ENCODE measurements at regions not wholly inside any gene's neighbourhood (a gene's known extent, or its start where the extent isn't known, plus 50 kb on each side); places are given as distances from the start of the nearest gene placed in this dataset.
"Not testable (repeated sequence)": the region's sequence is repeated elsewhere in the genome, so short reads cannot be mapped to it uniquely, and the experiment has no call there.

GRCh38 chr1:172931340-172931739, 119.4 kb downstream of the TNFSF18 start:
- no peak for DNase-seq

DNA sequence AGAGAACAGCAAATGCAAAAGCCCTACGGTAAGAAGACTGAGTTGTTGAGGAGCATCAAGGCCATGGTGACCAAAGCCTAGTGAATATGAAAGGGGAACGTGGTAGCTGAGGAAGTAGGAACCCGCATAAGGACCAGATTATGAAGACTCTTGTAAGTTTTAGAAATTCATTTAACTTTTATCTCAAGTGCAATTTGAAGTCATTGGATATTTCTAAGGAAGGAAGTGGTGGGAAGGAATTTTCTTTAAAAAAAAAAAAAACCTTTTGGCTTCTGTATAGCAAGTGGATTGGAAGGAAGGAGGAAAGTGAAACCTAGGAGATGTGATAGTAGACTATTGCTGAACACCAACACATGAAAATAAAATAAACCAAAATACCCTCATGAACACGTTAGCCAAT, 119.0 kb downstream of the TNFSF18 start:
- DNase-seq: no peak

GRCh38 chr1:172932981-172933380, 117.8 kb downstream of the TNFSF18 start:
- DNase-seq: no peak

DNA sequence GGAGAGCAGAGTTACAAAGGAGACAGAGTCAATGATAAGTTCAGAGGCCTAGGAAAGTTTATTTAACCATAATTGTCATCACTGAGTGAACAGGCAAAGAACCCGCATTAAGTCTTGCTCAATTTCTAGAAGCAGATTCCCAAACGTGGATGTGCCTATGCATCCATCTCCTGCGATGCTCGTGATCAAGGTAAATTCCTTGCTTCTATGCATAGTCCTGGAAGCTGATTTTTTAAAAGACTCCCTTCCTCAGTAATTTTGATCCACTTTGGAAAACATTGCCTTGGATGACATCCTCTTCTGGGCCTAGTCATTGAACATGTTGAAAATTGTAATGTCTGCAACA, 116.4 kb downstream of the TNFSF18 start:
- no peak for DNase-seq

GRCh38 chr1:172935062-172935592, 115.6 kb downstream of the TNFSF18 start:
- no peak for DNase-seq

DNA sequence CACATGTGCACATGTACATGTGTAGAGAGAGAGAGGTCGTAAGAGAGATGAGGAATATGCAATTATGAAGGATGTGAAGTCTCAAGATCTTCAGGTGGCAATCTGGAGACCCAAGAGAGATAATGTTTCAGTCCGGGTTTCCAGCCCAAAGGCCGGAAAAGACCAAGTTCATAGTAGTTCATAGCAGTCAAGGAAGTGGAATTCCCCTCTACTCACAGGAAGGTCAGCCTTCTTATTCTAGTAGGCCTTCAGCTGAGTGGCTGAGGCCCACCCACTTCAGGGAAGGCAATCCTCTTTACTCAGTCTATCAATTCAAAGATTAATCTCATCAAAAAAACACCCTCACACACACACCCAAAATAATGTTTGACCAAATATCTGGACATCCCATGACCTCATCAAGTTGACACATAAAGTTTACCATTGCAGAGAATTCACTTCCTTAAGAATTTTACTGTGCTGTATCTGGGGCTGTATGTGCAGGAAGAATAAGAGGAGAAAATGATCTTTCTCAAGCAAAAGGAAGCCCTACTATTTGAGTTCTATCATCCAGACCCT, 114.6 kb downstream of the TNFSF18 start:
- DNase-seq: no peak

DNA sequence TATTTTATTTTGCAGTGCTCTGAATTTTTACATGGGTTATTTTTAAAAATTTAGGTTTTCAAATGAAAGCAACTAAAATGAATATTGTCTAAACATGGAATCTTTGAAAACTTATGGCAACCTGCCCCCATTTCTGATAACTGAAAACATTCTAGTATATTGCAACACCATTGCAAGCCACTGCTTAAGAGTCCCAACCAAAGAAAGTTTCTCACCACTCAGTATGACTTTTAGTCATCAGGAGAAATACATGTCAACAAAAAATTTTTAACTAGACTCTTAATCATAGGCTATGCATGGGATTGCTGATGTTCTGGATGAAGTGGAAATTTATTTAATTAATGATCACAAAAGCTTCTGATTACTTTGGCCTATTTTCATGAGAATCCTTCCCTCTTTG, 112.1 kb downstream of the TNFSF18 start:
- DNase-seq: no peak

DNA sequence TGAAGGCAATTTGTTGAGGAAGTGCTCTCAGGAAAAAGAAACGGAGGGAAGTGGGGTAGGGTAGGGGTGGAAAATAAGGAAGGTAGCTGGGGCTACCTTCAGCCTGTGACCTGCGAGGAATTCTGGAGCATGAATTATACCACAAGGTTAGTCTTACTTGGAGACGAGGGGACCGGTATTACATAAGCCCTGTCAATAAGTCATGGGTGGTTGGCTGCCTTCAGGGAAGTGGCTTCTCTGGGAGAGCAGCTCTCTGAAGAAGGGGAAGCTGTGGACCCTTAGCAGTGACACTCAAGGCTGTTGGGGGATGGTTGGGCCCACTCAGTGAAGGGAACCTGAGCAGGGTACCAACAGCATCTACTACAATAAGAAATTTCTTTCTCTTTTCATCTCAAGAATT, 111.3 kb downstream of the TNFSF18 start:
- DNase-seq: no peak

- no peak for DNase-seq
These were observed 110.4 kb downstream of the TNFSF18 start for GRCh38 chr1:172940174-172940855.

GRCh38 chr1:172941471-172941870, 109.3 kb downstream of the TNFSF18 start:
- no peak for DNase-seq

GRCh38 chr1:172941945-172942344, 108.8 kb downstream of the TNFSF18 start:
- no peak for DNase-seq

- not testable (repeated sequence) for DNase-seq
These were observed 107.6 kb downstream of the TNFSF18 start for GRCh38 chr1:172943138-172943537.

GRCh38 chr1:172944931-172945330, 105.8 kb downstream of the TNFSF18 start:
- no peak for DNase-seq

GRCh38 chr1:172946814-172947507, 103.8 kb downstream of the TNFSF18 start:
- DNase-seq: no peak

DNA sequence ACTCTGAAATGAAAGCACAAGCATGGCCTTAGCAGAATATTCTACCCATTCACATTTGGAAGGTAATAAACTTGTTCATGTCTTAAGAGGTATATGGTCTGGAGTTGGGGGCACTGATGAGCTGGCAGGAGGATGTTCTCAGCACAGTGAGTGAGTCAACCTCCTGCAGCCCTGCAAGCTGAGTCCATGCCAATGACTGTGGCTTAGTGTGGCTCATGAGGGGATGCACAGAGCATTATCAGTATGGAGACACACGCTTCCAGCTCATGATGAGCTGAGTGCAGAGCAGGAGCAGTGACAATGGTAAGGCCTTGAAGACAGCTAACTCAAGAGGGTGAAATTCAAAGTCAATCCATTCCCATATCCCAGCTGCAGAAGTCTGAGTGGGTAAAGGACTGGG, 102.3 kb downstream of the TNFSF18 start:
- no peak for DNase-seq

DNA sequence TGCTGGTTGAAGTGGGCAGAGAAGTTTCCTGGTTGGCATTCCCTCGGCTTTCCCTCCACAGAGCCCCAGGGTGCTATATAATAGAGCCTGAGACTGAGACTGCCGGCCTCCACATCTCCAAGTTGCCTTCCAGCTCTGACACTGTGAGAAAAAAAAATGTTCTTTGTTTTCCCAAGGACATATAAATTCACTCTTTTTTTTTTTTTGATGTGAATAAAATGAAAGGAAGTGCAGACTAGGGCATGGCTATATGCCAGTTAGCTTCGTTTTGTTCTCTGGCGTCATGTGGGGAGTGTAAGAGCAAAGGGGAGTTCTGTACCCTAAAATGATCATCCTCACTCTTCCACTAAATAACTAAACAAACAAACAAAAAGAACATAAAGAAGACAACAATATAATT, 101.6 kb downstream of the TNFSF18 start:
- no peak for DNase-seq

GRCh38 chr1:172950528-172950927, 100.2 kb downstream of the TNFSF18 start:
- no peak for DNase-seq

DNA sequence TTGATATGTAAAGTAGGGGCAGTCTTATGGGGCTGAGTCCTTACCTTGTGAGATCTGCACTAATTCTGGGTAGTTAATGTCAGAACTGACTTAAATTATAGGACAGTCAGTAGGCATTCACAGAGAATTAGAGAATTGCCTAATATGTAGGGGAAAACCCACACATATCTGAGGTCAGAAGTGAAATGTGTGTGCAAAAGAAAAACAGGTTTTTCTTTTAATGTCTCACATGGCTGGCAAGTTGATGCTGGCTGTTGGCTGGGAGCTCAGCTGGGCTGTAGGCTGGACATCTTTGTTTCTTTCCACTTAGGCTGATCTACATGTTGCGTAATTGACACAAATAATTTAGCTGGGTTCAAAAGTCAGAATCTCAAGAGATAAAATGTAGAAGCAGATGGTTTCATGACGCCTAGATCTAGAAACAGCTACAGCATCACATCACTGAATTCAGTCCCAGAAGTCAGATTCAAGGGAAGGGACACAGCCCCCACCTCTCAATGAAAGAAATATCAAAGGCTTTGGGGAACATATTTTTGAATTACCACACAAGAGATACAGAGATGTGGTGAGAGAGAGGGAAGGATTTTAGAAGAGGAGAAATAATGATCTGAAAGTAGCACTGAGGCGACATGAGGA, 98.9 kb downstream of the TNFSF18 start:
- DNase-seq: no peak

DNA sequence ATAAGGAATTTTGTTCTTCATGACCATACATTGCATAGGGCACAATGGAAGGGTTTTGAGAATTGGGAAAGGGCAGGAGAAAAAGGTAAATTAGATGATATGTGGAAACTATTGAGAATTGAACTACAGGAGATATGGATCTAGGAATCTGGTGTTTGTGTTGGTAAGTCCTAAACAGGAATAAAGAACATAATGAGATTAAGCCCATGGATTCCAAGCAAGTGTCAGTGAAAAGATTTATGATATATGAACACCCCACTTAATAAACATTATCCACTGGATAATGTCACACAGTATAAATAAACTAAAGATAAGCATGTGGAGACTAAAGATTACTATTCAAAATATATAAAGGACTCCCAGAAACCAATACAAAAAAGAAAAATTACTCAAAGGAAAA, 98.2 kb downstream of the TNFSF18 start:
- DNase-seq: no peak

DNA sequence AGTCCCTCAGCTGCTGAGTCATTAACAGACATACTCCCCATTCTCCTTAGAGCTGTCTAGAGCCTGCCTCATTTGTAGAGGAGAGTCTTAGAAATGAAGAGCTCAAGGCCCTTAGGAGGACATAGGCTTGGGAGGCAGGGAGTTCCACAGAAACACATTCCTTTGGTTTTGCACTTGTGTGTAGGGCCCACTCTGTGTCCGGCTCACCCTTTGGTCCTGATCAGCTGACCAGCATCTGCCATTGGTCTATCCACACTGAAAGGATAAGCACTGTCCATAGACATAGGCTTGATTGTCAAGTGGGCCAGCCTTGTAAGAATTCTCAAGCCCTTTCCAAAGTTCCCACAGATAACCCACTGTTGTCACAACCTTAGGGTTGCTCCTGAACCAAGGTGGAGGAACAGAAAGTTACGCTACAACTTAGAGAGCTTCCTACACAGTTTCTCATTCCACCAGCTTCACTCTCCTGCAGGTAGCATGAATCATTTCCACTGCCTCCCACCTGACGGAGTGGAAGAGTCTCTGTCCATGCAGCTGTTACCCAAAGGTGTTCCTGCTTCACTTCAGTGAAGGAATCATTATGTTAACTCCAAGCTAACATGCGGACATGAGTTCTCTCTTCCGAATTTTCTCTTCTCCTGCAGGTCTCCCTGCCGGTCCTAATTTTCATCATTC, 96.1 kb downstream of the TNFSF18 start:
- DNase-seq: no peak

DNA sequence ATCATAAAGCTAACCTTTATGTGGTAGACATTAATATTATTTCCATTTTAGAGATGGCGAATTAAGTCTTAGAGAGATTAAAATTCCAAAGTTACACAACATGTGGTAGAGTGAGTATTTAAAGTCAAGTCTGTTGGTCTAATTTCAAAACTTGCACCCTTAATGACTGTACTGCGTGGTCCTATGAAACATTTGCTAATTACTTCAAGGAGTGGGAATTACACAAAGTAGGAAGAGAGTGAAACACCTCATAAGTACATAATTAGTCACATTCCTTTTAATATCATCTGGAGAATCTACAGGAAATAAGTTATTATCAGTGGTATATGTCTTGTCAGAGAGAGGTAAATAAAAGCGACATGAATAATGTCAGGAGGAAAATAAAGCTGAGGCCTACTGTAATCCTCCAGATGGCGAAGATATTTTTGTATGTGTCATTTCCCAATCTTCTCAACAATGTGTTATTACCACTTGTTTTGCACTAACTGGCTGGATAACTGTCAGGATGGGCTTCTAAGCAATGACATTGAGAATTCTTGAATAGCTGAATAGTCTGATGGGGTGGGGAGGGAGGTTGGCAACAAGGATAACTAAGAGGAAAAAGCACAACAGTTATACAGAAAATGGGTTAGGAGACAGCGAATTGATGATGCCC, 95.5 kb downstream of the TNFSF18 start:
- DNase-seq: no peak

DNA sequence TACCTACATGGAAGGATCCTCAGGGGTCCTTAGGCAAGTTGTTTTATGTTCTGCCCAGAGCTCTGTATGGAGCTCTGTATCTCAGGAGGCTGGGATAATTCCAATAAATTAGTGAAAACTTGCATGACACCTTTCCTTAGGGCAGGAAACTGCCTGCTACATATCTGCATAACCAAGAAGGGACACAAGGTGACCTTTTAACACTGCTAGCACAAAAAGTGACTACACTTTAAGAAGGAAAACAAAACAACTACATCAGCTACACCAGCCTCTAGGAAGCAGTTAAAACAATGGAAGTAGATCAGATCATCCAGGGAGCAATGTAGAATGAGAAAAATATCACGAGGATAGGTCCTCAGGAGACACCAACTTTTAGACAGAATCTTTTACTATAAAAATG, 93.9 kb downstream of the TNFSF18 start:
- DNase-seq: no peak

DNA sequence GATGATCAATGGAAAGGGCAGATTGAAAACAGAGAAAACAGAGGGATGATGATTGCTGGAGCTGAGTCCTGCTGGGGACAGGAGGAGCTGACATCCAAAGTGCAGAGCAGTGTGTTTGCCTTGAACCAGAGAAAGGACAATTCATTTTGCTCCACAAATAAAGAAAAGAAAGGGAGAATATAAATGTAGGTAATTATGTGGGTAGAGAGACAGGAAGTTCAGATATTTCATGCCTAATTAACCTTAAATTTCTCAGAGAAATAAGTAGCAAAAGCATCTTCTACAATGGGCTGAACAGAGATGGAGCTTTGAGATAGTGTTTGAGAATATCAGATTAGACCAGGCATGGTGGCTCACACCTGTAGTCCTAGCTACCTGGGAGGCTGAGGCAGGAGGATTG, 93.2 kb downstream of the TNFSF18 start:
- DNase-seq: no peak
